ENCODE measurements at regions not wholly inside any gene's neighbourhood (a gene's known extent, or its start where the extent isn't known, plus 50 kb on each side); places are given as distances from the start of the nearest gene placed in this dataset.

DNA sequence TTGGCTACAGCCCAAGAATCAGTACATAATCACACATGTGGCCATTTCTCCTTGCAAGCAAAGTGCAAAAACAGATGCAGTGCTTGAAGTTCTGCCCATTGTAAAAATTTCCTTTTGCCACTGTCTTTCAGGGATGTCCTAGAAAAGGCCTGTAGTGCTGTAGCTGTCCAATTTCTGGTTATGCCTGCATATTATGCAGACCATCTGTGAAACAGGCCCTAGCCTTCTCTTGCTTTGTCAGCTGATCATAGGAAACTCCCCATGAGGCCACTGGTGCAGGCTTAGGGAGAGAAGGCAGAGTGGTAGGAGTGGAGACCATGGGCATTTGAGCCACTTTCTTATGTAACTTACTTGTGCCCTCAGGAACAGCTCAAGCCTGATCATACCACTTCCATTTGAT is 130.4 kb upstream of the GABRA2 start:
- no peak overlapping the region for H3K4me3 ChIP-seq (replicated peaks; ENCODE audit: low read depth, low read length)
- DNase-seq (ENCODE audit: low read depth): no peak
- TF ChIP-seq, protein P1, sequence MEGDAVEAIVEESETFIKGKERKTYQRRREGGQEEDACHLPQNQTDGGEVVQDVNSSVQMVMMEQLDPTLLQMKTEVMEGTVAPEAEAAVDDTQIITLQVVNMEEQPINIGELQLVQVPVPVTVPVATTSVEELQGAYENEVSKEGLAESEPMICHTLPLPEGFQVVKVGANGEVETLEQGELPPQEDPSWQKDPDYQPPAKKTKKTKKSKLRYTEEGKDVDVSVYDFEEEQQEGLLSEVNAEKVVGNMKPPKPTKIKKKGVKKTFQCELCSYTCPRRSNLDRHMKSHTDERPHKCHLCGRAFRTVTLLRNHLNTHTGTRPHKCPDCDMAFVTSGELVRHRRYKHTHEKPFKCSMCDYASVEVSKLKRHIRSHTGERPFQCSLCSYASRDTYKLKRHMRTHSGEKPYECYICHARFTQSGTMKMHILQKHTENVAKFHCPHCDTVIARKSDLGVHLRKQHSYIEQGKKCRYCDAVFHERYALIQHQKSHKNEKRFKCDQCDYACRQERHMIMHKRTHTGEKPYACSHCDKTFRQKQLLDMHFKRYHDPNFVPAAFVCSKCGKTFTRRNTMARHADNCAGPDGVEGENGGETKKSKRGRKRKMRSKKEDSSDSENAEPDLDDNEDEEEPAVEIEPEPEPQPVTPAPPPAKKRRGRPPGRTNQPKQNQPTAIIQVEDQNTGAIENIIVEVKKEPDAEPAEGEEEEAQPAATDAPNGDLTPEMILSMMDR (IDR thresholded peaks at IDR 0.05; ENCODE audit: low read length, missing control alignments): no peak

GRCh38 chr4:46515940-46516339 is 126.0 kb upstream of the GABRA2 start:
- no peak overlapping the region for H3K4me3 ChIP-seq (replicated peaks; ENCODE audit: low read depth, low read length)
- no peak for DNase-seq (ENCODE audit: low read depth)
- TF ChIP-seq, protein P1 (IDR thresholded peaks at IDR 0.05; ENCODE audit: low read length, missing control alignments): no peak

DNA sequence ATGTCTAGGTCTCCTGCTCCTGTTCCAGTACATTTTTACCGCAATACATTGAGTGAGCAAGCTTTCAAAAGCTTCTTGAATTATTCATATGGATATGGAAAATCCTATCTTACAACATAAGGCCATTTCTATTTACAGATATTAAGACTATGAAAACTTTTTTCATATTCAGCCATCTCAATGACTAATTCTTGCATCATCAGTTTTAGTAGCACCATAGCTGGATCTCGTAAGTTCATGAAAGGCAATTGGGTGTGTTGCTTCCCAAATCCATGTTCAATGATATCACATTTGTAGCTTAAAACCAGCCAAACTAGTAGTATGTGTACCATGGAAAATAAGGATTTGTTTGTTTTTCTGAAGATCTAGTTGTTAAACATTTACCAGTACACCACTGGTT is 118.3 kb upstream of the GABRA2 start:
- DNase-seq (ENCODE audit: low read depth): no peak
- H3K4me3 ChIP-seq (replicated peaks; ENCODE audit: low read depth, low read length): no peak overlapping the region
- TF ChIP-seq, protein P1 (IDR thresholded peaks at IDR 0.05; ENCODE audit: low read length, missing control alignments): no peak

- TF ChIP-seq, protein P1 (IDR thresholded peaks at IDR 0.05; ENCODE audit: low read length, missing control alignments): no peak
- H3K4me3 ChIP-seq (replicated peaks; ENCODE audit: low read depth, low read length): no peak overlapping the region
- DNase-seq (ENCODE audit: low read depth): peak; percentile 17
Observed at GRCh38 chr4:46506876-46507275, 116.9 kb upstream of the GABRA2 start.

DNA sequence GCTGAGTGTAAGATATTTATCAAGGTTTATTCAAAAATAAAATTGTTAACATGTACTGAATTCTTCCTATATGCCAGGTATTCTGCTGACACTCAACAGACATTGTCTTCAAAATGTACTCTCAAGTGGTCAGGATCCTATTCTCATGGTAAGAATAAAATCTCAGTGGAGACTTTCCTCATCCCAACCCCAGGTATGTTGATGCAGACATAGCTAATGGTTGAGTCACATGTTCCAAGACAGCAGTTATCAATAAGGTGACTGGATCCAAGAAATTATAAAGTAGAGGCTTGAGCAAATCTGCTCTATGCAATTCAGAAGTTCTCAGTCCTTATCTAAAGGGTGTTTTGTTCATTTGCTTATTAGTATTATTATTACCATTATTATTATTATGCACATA is 115.2 kb upstream of the GABRA2 start:
- DNase-seq (ENCODE audit: low read depth): no peak
- TF ChIP-seq, protein P1 (IDR thresholded peaks at IDR 0.05; ENCODE audit: low read length, missing control alignments): no peak
- no peak overlapping the region for H3K4me3 ChIP-seq (replicated peaks; ENCODE audit: low read depth, low read length)

- DNase-seq (ENCODE audit: low read depth): peak; percentile 49
- TF ChIP-seq, protein P1 (IDR thresholded peaks at IDR 0.05; ENCODE audit: low read length, missing control alignments): no peak
- H3K4me3 ChIP-seq (replicated peaks; ENCODE audit: low read depth, low read length): no peak overlapping the region
Observed at GRCh38 chr4:46503739-46504138, 113.8 kb upstream of the GABRA2 start.

GRCh38 chr4:46492394-46492793 is 102.5 kb upstream of the GABRA2 start:
- TF ChIP-seq, protein P1 (IDR thresholded peaks at IDR 0.05; ENCODE audit: low read length, missing control alignments): no peak
- no peak for DNase-seq (ENCODE audit: low read depth)
- H3K4me3 ChIP-seq (replicated peaks; ENCODE audit: low read depth, low read length): no peak overlapping the region

All from fibroblast of pulmonary artery (primary cell).